Kidney tubule cell (primary cell): ENCODE measurements at regions not wholly inside any gene's neighbourhood (a gene's known extent, or its start where the extent isn't known, plus 50 kb on each side); places are given as distances from the start of the nearest gene placed in this dataset.

ENCODE experiments used
- DNase-seq: peaks from one replicate; pipeline ENCODE4 v3.0.0-alpha.2; 2018; ENCODE audit warnings: low spot score

GRCh38 chr3:139281522-139282196 lies 62.2 kb upstream of the MRPS22 start:
- no peak for DNase-seq

GRCh38 chr3:139283301-139283700 lies 60.5 kb upstream of the MRPS22 start:
- no peak for DNase-seq

DNA sequence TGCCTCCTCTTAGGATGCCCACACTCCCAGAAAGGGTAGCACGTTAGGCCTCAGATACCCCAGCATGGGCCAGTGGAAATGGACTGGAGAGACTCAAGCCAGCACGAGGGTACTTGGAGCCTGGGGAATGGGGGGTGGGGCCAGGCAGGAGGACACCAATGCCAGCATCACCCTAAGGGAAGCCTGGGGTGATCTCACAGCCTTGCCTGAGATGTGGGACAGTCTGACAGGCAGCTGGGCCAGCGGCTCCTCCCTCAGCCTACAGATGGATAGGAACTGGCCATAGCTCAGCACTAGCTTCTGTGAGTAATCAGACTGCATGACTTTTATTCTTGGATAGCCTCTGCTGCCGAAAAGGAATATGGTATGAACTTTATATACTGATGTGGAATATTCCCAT lies 59.6 kb upstream of the MRPS22 start:
- no peak for DNase-seq

DNA sequence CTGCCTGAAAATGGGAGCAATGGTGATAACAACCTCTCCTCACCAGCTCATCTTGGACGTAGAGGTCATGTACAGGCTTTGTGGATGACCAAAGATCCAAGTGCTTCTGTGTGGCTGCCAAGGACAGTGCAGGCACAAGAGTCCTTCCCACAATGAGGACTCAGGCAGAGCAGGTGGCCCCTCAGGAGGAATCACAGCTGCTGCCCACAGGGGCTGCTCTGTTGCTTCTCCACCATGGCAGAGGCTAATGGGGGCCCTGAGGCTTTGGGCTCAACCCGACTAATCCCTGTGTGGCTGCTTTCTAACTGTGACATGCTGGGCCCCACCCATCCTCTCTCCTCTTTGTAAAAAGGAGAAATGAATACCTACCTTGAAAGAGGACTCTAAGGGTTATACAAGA lies 58.1 kb upstream of the MRPS22 start:
- DNase-seq, result no peak

DNA sequence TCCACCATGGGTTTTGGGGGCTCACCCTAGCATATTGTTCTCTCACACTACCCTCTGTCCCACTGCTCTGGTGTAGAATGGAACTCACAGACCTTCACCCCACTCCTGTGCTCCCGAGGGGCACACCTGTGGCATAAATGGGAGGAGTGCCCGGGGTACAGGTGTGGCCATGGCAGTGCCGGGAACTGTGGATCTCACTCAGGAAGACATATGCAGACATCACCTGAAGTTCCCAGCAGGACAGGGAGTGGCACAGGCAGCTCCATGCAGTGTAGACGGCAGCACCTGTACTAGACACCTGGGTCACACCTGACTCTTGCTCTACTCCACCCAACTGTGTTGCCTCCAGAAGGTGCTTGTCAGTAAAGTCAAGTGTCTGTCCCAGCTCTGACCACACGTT lies 57.6 kb upstream of the MRPS22 start:
- no peak for DNase-seq

DNA sequence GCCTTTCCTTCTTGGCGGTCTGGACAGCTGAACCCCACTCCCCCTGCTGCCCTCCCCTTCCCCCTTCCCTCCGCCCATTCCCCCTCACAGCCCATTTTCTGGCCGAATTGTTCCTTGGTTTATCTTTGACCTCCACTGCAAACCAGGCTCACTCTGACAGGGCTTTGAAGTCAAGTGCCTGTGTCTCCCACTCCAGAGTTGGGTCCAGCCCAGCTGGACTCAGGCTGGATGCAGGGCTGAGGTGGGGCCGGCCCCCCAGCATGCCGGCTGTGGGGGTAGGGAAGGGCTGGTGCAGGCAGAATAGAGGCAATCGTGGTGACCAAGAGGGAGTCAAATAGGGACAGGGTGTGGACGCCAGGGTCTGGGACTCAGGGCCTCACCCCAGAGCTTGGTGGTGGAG lies 57.0 kb upstream of the MRPS22 start:
- no peak for DNase-seq

- DNase-seq, result no peak
Measured at GRCh38 chr3:139287557-139287956, 56.3 kb upstream of the MRPS22 start.

GRCh38 chr3:139288266-139288821 lies 55.5 kb upstream of the MRPS22 start:
- DNase-seq, result no peak

- no peak for DNase-seq
Measured at GRCh38 chr3:139289860-139290524, 53.8 kb upstream of the MRPS22 start.

- DNase-seq, result no peak
Measured at GRCh38 chr3:139291276-139292051, 52.4 kb upstream of the MRPS22 start.

- DNase-seq, result no peak
Measured at GRCh38 chr3:139292192-139292591, 51.6 kb upstream of the MRPS22 start.

DNA sequence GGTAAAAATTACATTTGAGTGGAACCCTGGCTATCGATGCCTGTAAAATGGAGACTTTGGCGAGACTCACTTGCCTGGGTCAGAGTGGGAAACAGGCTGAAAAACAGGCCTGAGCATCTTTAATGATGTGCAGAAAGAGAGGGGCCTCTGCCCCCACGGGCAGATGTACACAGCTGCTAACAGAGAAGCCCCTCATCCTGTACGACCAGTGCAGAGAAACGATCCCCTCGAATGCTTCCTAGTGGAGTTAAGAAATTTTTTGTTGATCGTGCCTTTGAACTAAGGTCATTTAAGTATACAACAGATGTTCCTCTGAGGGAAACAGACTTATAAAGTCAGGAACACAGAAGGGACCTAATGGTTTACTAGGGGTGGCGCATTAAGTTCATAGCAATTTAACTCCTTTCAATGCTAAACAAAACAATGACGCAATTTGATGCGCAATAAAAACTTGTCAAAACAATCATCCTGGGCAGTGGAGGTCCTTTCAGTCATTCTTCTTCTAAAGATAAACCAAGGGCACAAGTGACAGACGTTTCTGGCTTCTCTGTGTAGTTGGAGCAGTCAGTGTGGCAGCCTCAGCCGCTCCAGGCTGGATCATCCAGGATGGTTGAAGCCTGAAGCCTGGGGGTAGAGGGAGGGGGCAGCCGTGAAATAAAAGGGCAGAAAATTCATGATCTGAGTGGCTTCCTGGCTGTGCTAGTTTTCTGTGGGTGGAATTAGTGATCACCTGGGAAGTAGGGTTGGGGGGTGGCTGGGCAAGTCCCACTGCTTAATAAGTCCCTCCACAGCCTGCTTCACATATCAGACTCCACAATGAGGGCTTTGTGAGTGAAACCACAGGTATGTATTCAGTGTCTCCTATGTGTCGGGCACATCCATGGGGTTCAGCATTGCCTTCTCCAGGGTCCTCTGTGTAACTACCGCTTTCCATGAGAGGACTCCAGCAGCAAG lies 50.8 kb upstream of the MRPS22 start:
- DNase-seq, result peak; percentile 60

DNA sequence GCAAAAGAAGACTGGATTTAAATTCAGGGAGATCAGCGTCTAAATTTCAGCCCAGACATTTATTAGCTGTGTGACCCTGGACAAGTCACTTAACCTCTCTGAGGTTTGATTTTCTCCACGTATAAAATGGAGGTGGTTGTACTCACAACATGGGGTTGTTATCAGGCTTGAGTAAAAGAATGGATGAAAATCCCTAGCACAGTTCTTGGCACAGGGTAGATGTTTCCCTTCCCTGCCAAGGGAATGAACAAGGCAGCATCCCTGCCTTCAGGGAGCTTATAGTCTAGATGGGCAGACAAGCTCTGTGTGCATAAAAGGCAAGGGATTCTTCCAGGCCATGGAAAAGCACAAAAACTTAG lies 50.2 kb upstream of the MRPS22 start:
- DNase-seq, result no peak
